WTC11 (cell line): ENCODE measurements at regions not wholly inside any gene's neighbourhood (a gene's known extent, or its start where the extent isn't known, plus 50 kb on each side); places are given as distances from the start of the nearest gene placed in this dataset.

Experiments used
- ATAC-seq: fragments of 200-7000 bp; cut with Tn5 transposase; 2 replicates; pipeline ENCODE4 v1.10.0; 2021; ENCODE audit warnings: mild to moderate bottlenecking, moderate library complexity
- CTCF ChIA-PET: fragments of 300-600 bp; sonication (Branson Sonifier 250); formaldehyde crosslinking; loops from one replicate; lab custom pipeline; 2021; ENCODE audit warnings: antibody characterized with exemption; lab: Charles Lee
- POLR2A ChIA-PET: fragments of 350-600 bp; sonication (Branson Sonifier 250); formaldehyde crosslinking; loops from one replicate; lab custom pipeline; 2021; ENCODE audit warnings: antibody characterized with exemption; lab: Charles Lee
- DNase-seq: peaks from one replicate; pipeline ENCODE4 v3.0.0; 2021; ENCODE audit warnings: low spot score
- H3K27ac Mint-ChIP-seq: 2 replicates; pipeline ENCODE4 v1.8.0; 2021; ENCODE audit warnings: mixed read lengths
- H3K27me3 Mint-ChIP-seq: 2 replicates; pipeline ENCODE4 v1.8.0; 2021; ENCODE audit warnings: low read depth, mild to moderate bottlenecking, moderate library complexity, mixed read lengths
- H3K36me3 Mint-ChIP-seq: 2 replicates; pipeline ENCODE4 v1.8.0; 2021; ENCODE audit warnings: mixed read lengths
- H3K4me1 Mint-ChIP-seq: 2 replicates; pipeline ENCODE4 v1.8.0; 2022; ENCODE audit warnings: mixed read lengths
- H3K4me3 Mint-ChIP-seq: 2 replicates; pipeline ENCODE4 v1.8.0; 2021; ENCODE audit warnings: mild to moderate bottlenecking, moderate library complexity, mixed read lengths
- H3K9me3 Mint-ChIP-seq: 2 replicates; pipeline ENCODE4 v1.8.0; 2021; ENCODE audit warnings: mixed read lengths
- MLX ChIP-seq: sonication (generic); formaldehyde crosslinking; IDR thresholded peaks from 2 replicates; pipeline ENCODE4 v1.8.1; 2023; ENCODE audit warnings: mild to moderate bottlenecking, missing genetic modification reagents, moderate library complexity
- SMAD3 ChIP-seq: sonication (generic); formaldehyde crosslinking; IDR thresholded peaks from 2 replicates; pipeline ENCODE4 v1.8.0; 2022; ENCODE audit warnings: missing genetic modification reagents, mild to moderate bottlenecking, borderline replicate concordance
- TF ChIP-seq, protein P1 (sequence below): fragments of 250-450 bp; sonication (Bioruptor Pico); IDR thresholded peaks from 2 replicates; pipeline ENCODE4 v2.1.2; 2022; ENCODE audit warnings: mild to moderate bottlenecking, moderate library complexity
- TF ChIP-seq, protein P2 (sequence below): sonication (generic); formaldehyde crosslinking; IDR thresholded peaks from 2 replicates; pipeline ENCODE4 v1.8.1; 2023; ENCODE audit warnings: mild to moderate bottlenecking, moderate library complexity, missing genetic modification reagents
- TF ChIP-seq, protein P3 (sequence below): fragments of 200-600 bp; IDR thresholded peaks from 2 replicates; pipeline ENCODE4 v1.8.0; 2022; ENCODE audit warnings: antibody characterized with exemption

GRCh38 chr10:24156686-24157085 lies 52.3 kb upstream of the KIAA1217 start (continued):
- TF ChIP-seq, protein P1, sequence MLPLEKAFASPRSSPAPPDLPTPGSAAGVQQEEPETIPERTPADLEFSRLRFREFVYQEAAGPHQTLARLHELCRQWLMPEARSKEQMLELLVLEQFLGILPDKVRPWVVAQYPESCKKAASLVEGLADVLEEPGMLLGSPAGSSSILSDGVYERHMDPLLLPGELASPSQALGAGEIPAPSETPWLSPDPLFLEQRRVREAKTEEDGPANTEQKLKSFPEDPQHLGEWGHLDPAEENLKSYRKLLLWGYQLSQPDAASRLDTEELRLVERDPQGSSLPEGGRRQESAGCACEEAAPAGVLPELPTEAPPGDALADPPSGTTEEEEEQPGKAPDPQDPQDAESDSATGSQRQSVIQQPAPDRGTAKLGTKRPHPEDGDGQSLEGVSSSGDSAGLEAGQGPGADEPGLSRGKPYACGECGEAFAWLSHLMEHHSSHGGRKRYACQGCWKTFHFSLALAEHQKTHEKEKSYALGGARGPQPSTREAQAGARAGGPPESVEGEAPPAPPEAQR (CRISPR knock-in tag), result no peak
- TF ChIP-seq, protein P2, sequence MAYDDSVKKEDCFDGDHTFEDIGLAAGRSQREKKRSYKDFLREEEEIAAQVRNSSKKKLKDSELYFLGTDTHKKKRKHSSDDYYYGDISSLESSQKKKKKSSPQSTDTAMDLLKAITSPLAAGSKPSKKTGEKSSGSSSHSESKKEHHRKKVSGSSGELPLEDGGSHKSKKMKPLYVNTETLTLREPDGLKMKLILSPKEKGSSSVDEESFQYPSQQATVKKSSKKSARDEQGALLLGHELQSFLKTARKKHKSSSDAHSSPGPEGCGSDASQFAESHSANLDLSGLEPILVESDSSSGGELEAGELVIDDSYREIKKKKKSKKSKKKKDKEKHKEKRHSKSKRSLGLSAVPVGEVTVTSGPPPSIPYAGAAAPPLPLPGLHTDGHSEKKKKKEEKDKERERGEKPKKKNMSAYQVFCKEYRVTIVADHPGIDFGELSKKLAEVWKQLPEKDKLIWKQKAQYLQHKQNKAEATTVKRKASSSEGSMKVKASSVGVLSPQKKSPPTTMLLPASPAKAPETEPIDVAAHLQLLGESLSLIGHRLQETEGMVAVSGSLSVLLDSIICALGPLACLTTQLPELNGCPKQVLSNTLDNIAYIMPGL (CRISPR knock-in tag), result no peak

DNA sequence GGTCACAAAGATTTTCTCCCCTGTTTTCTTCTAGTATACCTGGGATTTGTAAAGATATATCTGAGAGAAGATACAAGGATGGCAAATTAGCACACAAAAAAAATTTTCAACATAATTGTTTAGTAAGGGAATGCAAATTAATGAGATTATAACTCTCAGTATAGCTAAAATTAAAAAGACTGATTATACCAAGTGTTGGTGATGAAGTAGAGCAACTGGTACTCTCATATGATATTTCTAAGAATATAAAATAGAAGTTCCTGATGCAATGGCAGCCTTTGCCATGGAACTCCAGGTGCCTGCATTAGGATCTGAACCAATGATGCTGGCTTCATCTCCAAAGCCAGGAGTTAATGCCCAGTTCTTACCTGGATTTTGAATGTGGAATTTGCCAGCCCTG lies 51.4 kb upstream of the KIAA1217 start:
- TF ChIP-seq, protein P3, sequence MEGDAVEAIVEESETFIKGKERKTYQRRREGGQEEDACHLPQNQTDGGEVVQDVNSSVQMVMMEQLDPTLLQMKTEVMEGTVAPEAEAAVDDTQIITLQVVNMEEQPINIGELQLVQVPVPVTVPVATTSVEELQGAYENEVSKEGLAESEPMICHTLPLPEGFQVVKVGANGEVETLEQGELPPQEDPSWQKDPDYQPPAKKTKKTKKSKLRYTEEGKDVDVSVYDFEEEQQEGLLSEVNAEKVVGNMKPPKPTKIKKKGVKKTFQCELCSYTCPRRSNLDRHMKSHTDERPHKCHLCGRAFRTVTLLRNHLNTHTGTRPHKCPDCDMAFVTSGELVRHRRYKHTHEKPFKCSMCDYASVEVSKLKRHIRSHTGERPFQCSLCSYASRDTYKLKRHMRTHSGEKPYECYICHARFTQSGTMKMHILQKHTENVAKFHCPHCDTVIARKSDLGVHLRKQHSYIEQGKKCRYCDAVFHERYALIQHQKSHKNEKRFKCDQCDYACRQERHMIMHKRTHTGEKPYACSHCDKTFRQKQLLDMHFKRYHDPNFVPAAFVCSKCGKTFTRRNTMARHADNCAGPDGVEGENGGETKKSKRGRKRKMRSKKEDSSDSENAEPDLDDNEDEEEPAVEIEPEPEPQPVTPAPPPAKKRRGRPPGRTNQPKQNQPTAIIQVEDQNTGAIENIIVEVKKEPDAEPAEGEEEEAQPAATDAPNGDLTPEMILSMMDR, result no peak
- TF ChIP-seq SMAD3 (no peak), MLX (CRISPR knock-in tag) (no peak)
- Mint-ChIP-seq H3K9me3 (peaks cover 11% of the 10 kb centered on the region), H3K4me3 (no peak overlapping the region), H3K27me3 (no peaks in the 10 kb centered on the region), H3K36me3 (no peaks in the 10 kb centered on the region), H3K4me1 (no peaks in the 10 kb centered on the region), H3K27ac (no peak overlapping the region)
- ATAC-seq (no peak), DNase-seq (no peak)
- ChIA-PET CTCF (no interaction called here), POLR2A (no interaction called here)
